GM18951 (cell line): ENCODE measurements at regions not wholly inside any gene's neighbourhood (a gene's known extent, or its start where the extent isn't known, plus 50 kb on each side); places are given as distances from the start of the nearest gene placed in this dataset.
"Not testable (repeated sequence)": the region's sequence is repeated elsewhere in the genome, so short reads cannot be mapped to it uniquely, and the experiment has no call there.

Experiments used
- in situ Hi-C: fragments of 300-500 bp; cut with MboI; formaldehyde crosslinking; loops from one replicate; pipeline ENCODE4 v1.12.0; 2022; ENCODE audit warnings: low sequenced_read_pairs, mixed read lengths, inconsistent platforms; ENCODE audit not compliant: unreplicated experiment

GRCh38 chr16:15307184-15307583 is 70.9 kb downstream of the NPIPA5 start:
- in situ Hi-C loops: loop anchor here (10.0 to 25.0 kb wide), 2 partner anchors 495 to 1148 kb away; no protein-coding TSS in a partner anchor

GRCh38 chr16:15305889-15306288 is 72.2 kb downstream of the NPIPA5 start:
- in situ Hi-C loops: loop anchor here (10.0 to 25.0 kb wide), 2 partner anchors 494 to 1149 kb away; no protein-coding TSS in a partner anchor

DNA sequence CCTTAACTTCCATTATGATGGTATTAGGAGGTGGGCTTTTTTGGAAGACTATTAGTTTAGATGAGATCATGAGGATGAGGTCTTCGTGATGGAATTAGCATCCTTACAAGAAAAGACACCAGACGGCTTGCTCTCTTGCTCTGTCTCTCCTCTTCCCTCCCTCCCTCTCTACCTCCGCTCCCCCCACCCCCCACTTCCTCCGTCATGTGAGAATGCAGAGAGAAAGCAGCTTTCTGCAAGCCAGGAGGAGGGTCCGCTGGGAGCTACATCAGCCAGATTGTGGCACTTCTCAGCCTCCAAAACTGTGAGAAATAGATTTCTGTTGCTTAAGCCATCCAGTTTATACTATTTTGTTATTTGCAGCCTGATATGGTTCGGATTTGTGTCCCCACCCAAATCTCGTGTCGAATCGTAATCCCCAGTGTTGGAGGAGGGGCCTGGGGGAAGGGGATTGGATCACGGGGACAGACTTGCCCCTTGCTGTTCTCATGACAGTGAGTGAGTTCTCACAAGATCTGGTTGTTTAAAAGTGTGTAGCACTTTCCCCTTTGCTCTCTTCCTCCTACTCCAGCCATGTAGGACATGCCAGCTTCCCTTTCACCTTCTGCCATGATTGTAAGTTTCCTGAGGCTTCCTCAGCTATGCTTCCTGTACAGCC is 74.3 kb downstream of the NPIPA5 start:
- in situ Hi-C loops: loop anchor here (10.0 to 25.0 kb wide), 2 partner anchors 491 to 1151 kb away; no protein-coding TSS in a partner anchor

GRCh38 chr16:15297104-15297503 is 81.0 kb downstream of the NPIPA5 start:
- in situ Hi-C loops: not testable (repeated sequence)

- in situ Hi-C loops: not testable (repeated sequence)
Observed at GRCh38 chr16:15274796-15275195, 103.3 kb downstream of the NPIPA5 start.

- in situ Hi-C loops: not testable (repeated sequence)
Observed at GRCh38 chr16:15273964-15274363, 104.1 kb downstream of the NPIPA5 start.

DNA sequence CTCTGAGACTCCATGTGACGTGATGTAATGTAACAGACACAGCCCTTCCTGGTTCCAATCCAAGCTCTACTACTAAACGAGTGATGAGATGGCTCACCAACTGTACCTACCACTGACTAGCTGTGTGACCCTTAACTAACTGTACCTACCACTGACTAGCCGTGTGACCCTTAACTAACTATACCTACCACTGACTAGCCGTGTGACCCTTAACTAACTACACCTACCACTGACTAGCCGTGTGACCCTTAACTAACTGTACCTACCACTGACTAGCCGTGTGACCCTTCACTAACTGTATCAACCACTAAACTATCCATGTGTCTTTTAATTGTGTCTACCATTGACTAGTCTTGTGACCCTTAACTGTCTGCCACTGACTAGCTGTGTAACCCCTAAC is 111.2 kb downstream of the NPIPA5 start:
- in situ Hi-C loops: not testable (repeated sequence)

GRCh38 chr16:15262212-15262611 is 115.9 kb downstream of the NPIPA5 start:
- in situ Hi-C loops: not testable (repeated sequence)

DNA sequence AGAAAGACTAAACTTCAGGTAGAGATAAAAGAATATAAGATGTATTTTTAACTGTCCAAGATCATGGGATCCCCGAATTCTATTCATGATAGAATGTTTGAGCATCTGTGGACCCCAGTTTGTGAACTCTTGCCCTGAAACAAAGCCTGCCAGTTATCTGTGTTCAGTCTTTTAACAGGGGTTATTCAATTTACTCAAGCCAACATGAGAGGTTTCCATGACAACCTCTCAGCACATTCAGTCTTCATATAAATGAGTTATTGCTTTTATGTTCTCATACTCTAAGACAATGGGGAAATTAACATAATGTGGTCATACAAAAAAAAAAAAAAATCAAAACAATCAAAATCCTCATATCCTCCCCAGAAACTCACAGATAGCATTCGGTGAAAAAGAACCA is 130.1 kb downstream of the NPIPA5 start:
- in situ Hi-C loops: not testable (repeated sequence)

DNA sequence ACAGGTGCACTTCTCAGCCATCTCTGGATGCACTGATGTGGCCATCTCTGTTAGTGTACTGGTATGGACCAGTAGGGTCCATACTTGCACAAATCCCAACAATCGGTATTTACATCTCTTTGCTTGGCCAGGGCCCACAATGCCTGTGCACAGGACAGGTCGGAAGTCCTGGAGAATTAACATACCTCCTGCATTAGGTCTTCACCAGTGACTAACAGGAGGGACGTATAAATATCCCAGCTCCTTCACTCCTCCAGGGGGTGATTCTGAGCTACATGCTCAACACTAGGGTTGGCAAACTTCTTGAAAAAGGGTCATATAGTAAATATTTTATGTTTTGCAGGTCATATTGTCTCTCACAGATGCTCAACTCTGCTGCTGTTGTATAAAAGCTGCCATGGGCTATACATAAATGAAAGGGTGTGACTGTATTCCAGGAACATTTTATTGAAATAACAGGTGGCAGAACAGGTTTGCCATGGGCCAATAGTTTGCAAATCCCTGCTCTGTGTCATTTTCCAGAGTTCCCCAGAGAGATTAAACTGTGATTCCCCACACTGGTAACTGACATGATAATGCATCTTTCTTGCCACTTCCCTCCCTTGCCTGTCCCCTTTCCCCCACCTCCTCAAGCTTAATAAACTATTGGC is 141.3 kb downstream of the NPIPA5 start:
- in situ Hi-C loops: not testable (repeated sequence)

- in situ Hi-C loops: not testable (repeated sequence)
Observed at GRCh38 chr16:15235140-15235539, 141.1 kb upstream of the RRN3 start.

GRCh38 chr16:15234702-15235101 is 140.6 kb upstream of the RRN3 start:
- in situ Hi-C loops: not testable (repeated sequence)

- in situ Hi-C loops: not testable (repeated sequence)
Observed at GRCh38 chr16:15230432-15230831, 136.4 kb upstream of the RRN3 start.

GRCh38 chr16:15229661-15230060 is 135.6 kb upstream of the RRN3 start:
- in situ Hi-C loops: not testable (repeated sequence)

DNA sequence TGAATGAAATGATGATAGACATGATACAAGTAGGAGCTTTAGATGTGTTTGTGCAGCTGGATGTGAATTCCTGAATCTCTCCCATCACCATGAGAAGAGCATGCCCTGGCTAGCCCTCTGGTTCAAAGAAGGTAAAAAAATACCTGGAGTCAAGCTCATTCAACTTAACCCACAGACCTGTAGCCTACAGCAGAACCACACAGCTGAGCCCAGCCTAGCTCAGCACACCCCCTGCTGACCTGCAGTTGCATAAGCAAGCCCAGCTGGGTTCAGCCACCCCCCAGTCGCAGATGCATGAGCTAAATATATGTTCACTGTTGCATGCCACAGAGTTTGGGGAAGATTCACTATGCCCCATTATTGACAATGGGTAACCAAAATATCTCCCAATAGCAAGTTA is 130.6 kb upstream of the RRN3 start:
- in situ Hi-C loops: not testable (repeated sequence)

GRCh38 chr16:15223398-15223797 is 129.3 kb upstream of the RRN3 start:
- in situ Hi-C loops: not testable (repeated sequence)

DNA sequence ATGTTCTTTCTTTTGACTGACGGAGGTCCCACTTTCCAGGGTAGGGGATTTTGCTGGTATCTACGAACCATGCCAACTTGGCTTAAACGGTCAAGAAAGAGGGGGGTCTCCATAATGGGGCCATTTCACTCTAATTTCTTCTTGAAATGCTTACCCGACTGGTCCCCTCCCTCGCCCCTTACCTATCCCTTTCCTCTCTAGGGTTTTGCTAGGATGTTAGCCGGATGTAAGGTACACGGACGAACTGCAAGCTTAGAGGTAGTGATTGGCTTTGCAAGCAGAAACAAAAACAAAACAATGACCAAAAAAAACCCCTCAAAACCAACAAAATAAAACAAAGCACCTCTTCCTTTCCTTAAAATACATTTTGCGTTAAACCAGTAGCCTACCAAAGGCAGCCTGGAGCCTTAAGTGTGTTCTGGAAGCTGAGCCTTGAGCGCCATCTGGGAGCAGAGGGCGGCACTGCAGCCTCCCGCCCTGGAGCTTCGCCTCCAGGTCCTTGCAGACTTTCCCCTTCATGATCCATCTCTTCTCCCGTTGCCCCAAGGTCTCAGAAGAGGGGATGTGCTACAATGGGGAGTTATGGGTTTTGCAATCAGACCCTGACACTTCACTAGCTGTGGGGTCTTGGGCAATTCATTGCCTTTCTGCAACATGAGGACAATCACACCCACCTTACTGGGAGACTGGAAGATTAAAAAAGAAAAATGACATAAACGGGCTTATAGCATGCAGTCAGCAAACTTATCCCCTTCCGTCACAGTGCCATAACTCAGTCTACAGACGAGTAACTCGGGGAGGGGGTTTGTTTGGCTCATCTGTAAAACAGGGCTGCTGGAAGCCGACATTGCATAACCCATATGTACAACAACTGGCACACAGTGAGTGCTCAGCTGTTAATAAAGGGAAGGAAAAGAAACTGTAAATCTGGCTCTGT is 125.9 kb upstream of the RRN3 start:
- in situ Hi-C loops: not testable (repeated sequence)

GRCh38 chr16:15218856-15219500 is 124.9 kb upstream of the RRN3 start:
- in situ Hi-C loops: not testable (repeated sequence)

DNA sequence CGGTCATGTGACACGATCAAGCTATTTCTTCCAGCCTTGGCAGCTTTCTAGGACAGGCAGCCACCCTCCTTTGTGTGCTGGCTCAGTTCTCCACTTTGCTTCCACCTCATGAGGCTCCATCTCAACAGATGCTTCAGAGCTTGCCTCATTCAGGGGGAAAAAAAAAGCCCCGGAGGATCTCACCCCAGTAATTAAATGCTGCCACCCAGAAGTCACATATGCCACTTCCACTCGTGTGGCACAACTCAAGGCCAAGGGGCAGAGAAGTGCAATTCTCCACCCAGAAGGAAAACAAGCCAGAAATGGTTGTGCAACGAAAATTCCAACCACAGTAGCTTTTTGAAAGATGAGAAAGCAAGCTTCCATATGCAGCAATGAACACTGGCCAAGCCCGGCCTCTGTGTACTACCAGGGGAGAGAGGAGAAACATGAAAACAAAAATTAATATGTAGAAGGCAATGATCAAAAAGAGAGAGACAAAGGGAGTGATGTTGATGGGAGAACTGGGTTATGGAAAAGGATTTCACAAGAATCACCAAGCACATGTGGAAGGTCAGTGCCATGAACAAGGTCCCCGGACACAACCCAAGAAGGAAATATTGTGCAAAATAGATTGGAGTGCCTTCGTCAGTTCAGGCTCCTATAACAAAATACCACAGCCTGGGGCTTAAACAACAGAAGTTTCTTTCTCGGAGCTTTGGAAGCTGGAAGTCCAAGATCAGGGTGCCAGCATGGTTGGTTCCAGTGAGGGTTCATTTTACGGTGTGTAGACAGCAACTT is 113.3 kb upstream of the RRN3 start:
- in situ Hi-C loops: not testable (repeated sequence)
